ENCODE measurements at regions not wholly inside any gene's neighbourhood (a gene's known extent, or its start where the extent isn't known, plus 50 kb on each side); places are given as distances from the start of the nearest gene placed in this dataset.

DNA sequence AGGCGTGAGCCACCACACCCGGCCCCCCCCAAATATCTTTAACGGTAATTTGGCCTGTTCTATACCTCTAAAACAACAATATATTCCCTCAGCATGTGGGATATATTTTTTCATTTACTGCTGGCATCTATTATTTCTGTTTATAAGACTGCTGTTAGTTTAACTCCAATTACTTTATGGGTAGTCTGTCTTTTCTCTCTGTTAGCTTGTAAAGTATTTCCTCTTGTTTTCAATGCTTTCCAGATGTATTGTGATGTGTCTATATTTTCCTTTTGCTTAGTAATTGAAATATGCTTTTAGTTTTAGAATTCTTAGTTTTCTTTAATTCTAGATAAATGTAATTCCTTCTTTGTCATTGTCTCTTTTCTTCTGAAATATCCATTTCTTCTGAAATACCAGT lies 445.8 kb downstream of the ANKRD50 start:
- Histone ChIP-seq H3K27ac (no peak overlapping the region), H3K27me3 (no peaks in the 10 kb centered on the region), H3K9me3 (peaks cover 0 to 3% (median 0%) of the 10 kb centered on the region in 3 donors), H3K4me3 (no peak overlapping the region), H3K36me3 (no peaks in the 10 kb centered on the region), H3K4me1 (peaks cover 0 to 7% (median 0%) of the 10 kb centered on the region in 3 donors)
- no peak for DNase-seq
- no peak for TF ChIP-seq POLR2A (IDR thresholded peaks at IDR 0.05)
- TF ChIP-seq, protein P1, sequence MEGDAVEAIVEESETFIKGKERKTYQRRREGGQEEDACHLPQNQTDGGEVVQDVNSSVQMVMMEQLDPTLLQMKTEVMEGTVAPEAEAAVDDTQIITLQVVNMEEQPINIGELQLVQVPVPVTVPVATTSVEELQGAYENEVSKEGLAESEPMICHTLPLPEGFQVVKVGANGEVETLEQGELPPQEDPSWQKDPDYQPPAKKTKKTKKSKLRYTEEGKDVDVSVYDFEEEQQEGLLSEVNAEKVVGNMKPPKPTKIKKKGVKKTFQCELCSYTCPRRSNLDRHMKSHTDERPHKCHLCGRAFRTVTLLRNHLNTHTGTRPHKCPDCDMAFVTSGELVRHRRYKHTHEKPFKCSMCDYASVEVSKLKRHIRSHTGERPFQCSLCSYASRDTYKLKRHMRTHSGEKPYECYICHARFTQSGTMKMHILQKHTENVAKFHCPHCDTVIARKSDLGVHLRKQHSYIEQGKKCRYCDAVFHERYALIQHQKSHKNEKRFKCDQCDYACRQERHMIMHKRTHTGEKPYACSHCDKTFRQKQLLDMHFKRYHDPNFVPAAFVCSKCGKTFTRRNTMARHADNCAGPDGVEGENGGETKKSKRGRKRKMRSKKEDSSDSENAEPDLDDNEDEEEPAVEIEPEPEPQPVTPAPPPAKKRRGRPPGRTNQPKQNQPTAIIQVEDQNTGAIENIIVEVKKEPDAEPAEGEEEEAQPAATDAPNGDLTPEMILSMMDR (IDR thresholded peaks at IDR 0.05) = no peak
- intact Hi-C loops (cut with DNase I) = no loop called here
- WGBS, 2 donors = 82 to 88% methylated on average over 3 of the region's 3 CpGs

DNA sequence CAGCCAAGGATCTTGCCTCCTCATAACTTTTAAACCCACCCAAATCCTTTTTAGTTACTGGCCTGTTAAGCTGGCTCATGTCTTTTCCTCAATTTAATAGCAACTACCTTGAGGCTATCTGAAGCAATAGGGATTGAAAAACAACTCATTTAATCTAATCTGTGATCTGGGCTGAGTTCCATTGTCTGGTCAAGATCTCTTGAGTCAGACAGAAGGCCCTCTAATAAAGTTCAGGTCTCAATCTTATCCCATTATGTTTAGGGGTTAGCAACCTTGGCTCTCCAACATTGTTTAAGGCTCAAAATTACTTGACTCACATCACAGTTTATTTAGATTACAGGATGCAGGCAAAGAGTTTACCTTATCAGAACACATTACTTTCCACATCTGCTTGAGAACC lies 436.1 kb downstream of the ANKRD50 start:
- H3K27ac ChIP-seq = no peak overlapping the region
- TF ChIP-seq POLR2A (IDR thresholded peaks at IDR 0.05) = no peak
- TF ChIP-seq, protein P1 (IDR thresholded peaks at IDR 0.05) = no peak
- H3K27me3 ChIP-seq = no peaks in the 10 kb centered on the region
- H3K36me3 ChIP-seq = no peaks in the 10 kb centered on the region
- H3K4me1 ChIP-seq = peaks cover 0 to 9% (median 0%) of the 10 kb centered on the region in 3 donors
- intact Hi-C loops (cut with DNase I) = no loop called here
- no peak for DNase-seq
- no peak overlapping the region for H3K4me3 ChIP-seq
- no peaks in the 10 kb centered on the region for H3K9me3 ChIP-seq

DNA sequence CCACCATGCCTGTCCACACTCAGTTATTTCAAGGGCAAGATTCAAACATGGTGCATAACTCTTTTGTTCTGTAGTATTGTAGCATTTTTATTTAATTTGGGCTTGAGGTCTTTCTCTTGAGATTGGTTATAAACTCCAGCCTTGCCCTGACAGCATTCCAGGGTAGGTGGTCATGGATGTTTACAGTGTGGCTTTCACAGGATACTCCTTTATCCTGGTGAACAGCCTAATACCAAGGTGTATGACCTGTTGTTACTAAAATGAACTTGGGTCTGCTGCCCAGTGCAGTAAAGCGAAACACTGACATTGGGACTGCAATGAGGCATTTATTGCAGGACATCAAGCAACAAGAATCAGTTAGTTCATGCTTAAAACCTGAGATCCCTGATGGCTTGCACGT lies 434.8 kb downstream of the ANKRD50 start:
- no peaks in the 10 kb centered on the region for H3K27me3 ChIP-seq
- intact Hi-C loops (cut with DNase I) = no loop called here
- no peak for TF ChIP-seq POLR2A (IDR thresholded peaks at IDR 0.05)
- TF ChIP-seq, protein P1 (IDR thresholded peaks at IDR 0.05) = no peak
- H3K4me1 ChIP-seq = peaks cover 0 to 9% (median 0%) of the 10 kb centered on the region in 3 donors
- no peaks in the 10 kb centered on the region for H3K9me3 ChIP-seq
- 92 to 100% methylated on average over 2 of the region's 2 CpGs for WGBS, 2 donors
- DNase-seq = no peak
- no peak overlapping the region for H3K4me3 ChIP-seq
- H3K36me3 ChIP-seq = no peaks in the 10 kb centered on the region
- no peak overlapping the region for H3K27ac ChIP-seq

DNA sequence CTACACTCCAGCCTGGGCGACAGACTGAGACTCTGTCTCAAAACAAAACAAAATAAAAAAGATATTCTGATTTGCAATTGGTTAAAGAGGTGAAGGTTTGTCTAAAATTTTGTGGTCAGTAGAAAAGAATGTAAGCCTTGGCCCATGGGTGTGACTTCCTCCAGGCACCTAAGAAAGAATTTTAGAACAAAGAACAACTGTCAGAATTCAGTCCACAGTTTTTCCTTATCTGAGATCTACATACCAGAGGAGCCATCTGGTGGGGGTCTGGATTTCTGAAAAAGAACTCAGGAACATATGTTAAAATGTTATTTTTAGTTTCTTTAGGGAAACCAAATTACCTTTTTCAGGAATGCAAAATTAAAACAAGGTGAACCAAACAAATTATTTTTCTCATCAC lies 434.1 kb downstream of the ANKRD50 start:
- intact Hi-C loops (cut with DNase I) = no loop called here
- H3K9me3 ChIP-seq = no peaks in the 10 kb centered on the region
- WGBS, 2 donors = 71 to 88% methylated on average over 1 of the region's 1 CpG
- no peaks in the 10 kb centered on the region for H3K36me3 ChIP-seq
- H3K4me1 ChIP-seq = peaks cover 0 to 9% (median 0%) of the 10 kb centered on the region in 3 donors
- no peak overlapping the region for H3K27ac ChIP-seq
- TF ChIP-seq, protein P1 (IDR thresholded peaks at IDR 0.05) = no peak
- no peak for TF ChIP-seq POLR2A (IDR thresholded peaks at IDR 0.05)
- no peaks in the 10 kb centered on the region for H3K27me3 ChIP-seq
- H3K4me3 ChIP-seq = no peak overlapping the region
- DNase-seq = no peak

DNA sequence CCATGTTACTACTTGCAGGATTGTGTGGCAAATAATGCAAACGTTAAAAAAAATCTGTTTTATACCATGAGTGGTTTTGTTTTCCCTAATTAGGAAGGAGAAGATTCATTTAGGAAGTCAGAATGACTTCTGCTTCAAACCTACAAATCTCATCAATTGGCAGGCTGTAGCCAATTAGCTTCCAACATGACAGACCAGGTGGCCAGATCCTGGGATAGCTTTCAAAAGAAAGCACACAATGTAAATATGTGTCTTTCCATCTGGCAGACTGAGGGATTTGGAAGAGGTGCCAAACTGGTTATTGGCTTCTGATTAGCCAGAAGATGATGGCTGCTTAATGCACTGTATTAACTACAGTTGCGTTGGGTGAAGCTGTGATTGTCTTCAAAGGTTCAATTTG lies 432.8 kb downstream of the ANKRD50 start:
- intact Hi-C loops (cut with DNase I) = no loop called here
- Histone ChIP-seq H3K27ac (no peak overlapping the region), H3K9me3 (no peaks in the 10 kb centered on the region), H3K4me1 (peaks cover 0 to 9% (median 0%) of the 10 kb centered on the region in 3 donors), H3K27me3 (no peaks in the 10 kb centered on the region), H3K36me3 (no peaks in the 10 kb centered on the region), H3K4me3 (no peak overlapping the region)
- TF ChIP-seq, protein P1 (IDR thresholded peaks at IDR 0.05) = no peak
- TF ChIP-seq POLR2A (IDR thresholded peaks at IDR 0.05) = no peak
- 44 to 46% methylated on average over 2 of the region's 2 CpGs for WGBS, 2 donors
- no peak for DNase-seq

All from esophagus squamous epithelium (tissue), 5 donors.